ENCODE measurements at regions not wholly inside any gene's neighbourhood (a gene's known extent, or its start where the extent isn't known, plus 50 kb on each side); places are given as distances from the start of the nearest gene placed in this dataset.

GRCh38 chrX:20481632-20482031, 214.9 kb upstream of the RPS6KA3 start:
- no peak for TF ChIP-seq CTCF (IDR thresholded peaks at IDR 0.05)
- TF ChIP-seq POLR2A (IDR thresholded peaks at IDR 0.05): no peak
